Memory B cell (primary cell): ENCODE measurements at regions not wholly inside any gene's neighbourhood (a gene's known extent, or its start where the extent isn't known, plus 50 kb on each side); places are given as distances from the start of the nearest gene placed in this dataset.

Experiments
- ATAC-seq: fragments of 150-1000 bp; cut with Tn5 transposase; 2 replicates; pipeline ENCODE4 v1.10.0; 2021; ENCODE audit warnings: low read depth, mild to moderate bottlenecking, moderate library complexity
- DNase-seq, 2 donors: peaks; one replicate each; pipeline ENCODE4 v3.0.0; 2022; ENCODE audit warnings: low spot score in 2 of 2
- H3K27ac Mint-ChIP-seq: one replicate; pipeline ENCODE4 v1.8.0; 2022; ENCODE audit warnings: mild to moderate bottlenecking, moderate library complexity, mixed read lengths
- H3K27me3 Mint-ChIP-seq: one replicate; pipeline ENCODE4 v1.8.0; 2022; ENCODE audit warnings: mixed read lengths
- H3K36me3 Mint-ChIP-seq: one replicate; pipeline ENCODE4 v1.8.0; 2022; ENCODE audit warnings: mild to moderate bottlenecking, mixed read lengths
- H3K4me1 Mint-ChIP-seq: one replicate; pipeline ENCODE4 v1.8.0; 2022; ENCODE audit warnings: mixed read lengths
- H3K4me3 Mint-ChIP-seq: one replicate; pipeline ENCODE4 v1.8.0; 2022; ENCODE audit warnings: mild to moderate bottlenecking, moderate library complexity, mixed read lengths
- H3K9me3 Mint-ChIP-seq: one replicate; pipeline ENCODE4 v1.8.0; 2022; ENCODE audit warnings: mixed read lengths

DNA sequence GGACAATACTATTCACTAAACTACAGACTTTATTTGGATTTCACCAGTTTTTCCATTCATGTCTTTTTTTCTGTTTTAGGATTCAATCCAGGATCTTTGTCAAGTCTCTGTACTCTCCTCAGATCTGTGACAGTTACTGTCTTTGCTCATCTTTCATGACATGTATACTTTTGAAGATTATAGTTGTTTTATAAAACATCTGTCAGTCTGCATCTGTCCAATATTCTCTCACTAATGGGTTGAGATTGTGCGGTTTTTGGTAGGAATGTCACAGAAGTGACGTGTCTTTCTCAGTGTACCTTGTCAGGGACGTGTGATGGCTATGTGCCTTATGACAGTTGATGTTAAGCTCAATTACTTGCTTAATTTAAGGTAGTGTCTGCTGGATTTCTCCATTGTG lies 124.9 kb upstream of the TPK1 start:
- DNase-seq: no peak
- H3K36me3 Mint-ChIP-seq: no peaks in the 10 kb centered on the region
- H3K4me3 Mint-ChIP-seq: no peak overlapping the region
- H3K4me1 Mint-ChIP-seq: no peaks in the 10 kb centered on the region
- no peak for ATAC-seq
- H3K9me3 Mint-ChIP-seq: no peaks in the 10 kb centered on the region
- H3K27ac Mint-ChIP-seq: no peak overlapping the region
- peaks cover 3% of the 10 kb centered on the region for H3K27me3 Mint-ChIP-seq

DNA sequence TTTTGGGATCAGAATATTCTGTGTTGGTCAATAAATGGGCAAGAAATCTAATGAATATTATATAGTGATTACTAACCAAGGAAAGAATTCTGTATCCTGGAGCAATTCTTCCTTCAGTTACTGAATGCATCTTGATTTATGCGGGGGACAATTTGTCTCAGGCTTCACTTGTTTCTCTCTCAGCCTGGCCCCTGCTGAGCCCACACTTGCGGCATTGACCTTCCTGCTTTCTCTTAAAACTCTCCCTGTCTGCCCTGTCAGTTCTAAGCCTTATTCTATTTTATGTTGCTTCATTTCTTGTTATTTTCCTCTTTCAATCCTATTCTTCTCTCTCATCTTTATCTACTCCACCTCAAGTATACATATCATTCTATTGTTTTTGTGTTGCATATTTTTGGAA lies 122.1 kb upstream of the TPK1 start:
- DNase-seq: no peak
- H3K4me1 Mint-ChIP-seq: no peaks in the 10 kb centered on the region
- H3K27me3 Mint-ChIP-seq: peaks cover 3% of the 10 kb centered on the region
- H3K36me3 Mint-ChIP-seq: peaks cover 5% of the 10 kb centered on the region
- no peak for ATAC-seq
- no peak overlapping the region for H3K27ac Mint-ChIP-seq
- H3K4me3 Mint-ChIP-seq: no peak overlapping the region
- peaks cover 5% of the 10 kb centered on the region for H3K9me3 Mint-ChIP-seq

DNA sequence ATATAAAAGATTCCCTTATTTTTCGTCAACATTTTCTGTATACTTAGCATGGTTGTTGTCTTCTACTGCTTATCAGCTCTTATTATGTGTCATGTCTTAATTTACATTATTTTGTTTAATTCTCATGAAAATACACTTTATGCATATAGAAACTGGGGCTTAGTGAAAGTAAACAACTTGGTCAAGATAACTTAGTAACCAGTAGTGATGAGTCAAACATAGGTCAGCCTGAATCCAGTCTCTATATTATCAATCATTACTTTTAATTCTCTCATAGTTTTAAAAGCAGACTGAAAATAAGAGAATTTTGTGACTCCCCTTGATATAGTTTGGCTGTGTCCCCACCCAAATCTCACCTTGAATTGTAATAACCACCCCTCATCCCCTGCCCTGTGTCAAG lies 119.6 kb upstream of the TPK1 start:
- H3K27ac Mint-ChIP-seq: no peak overlapping the region
- peaks cover 3% of the 10 kb centered on the region for H3K27me3 Mint-ChIP-seq
- peaks cover 5% of the 10 kb centered on the region for H3K9me3 Mint-ChIP-seq
- H3K36me3 Mint-ChIP-seq: peaks cover 5% of the 10 kb centered on the region
- no peak for DNase-seq
- no peak overlapping the region for H3K4me3 Mint-ChIP-seq
- H3K4me1 Mint-ChIP-seq: no peaks in the 10 kb centered on the region
- ATAC-seq: no peak

DNA sequence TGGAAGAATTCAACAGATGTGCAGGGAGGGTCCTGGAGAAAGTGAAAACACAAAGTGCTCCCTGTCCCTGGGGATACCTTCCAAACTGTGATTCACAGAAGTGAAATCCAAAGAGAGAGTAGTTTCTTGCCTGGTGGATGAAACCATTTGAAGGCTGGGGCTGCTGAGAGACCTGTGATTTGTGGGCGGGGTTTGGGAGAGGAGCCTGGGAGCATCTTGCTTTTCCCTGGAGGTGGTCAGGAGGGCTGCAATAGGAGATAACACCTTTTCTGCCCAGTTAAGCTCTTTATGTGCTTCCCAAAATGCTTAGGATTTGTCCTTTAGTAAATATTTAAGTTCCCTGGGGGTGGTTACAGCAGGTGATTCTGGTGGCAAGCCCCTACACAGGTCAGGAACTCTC lies 105.3 kb upstream of the TPK1 start:
- ATAC-seq (no peak), DNase-seq (no peak)
- Mint-ChIP-seq H3K27ac (no peak overlapping the region), H3K9me3 (peaks cover 2% of the 10 kb centered on the region), H3K4me3 (no peak overlapping the region), H3K27me3 (peaks cover 4% of the 10 kb centered on the region), H3K4me1 (no peaks in the 10 kb centered on the region), H3K36me3 (no peaks in the 10 kb centered on the region)

DNA sequence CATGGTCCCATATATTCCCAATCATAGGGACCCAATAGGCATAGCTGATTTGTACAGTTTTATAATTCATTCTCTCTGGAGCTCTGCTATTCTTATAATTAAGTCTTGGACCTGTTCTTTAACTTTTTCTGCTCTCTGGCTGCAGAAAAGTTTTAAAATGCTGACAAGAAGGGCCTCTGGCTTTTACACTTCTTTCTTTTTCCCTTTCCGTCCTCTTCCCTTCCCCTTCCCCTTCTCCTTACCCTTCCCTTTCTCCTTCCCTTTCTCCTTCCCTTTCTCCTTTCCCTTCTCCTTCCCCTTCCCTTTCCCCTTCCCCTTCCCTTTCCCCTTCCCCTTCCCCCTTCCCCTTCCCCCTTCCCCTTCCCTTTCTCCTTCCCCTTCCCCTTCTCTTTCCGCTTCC lies 101.3 kb upstream of the TPK1 start:
- Mint-ChIP-seq H3K27ac (no peak overlapping the region), H3K27me3 (peaks cover 5% of the 10 kb centered on the region), H3K36me3 (no peaks in the 10 kb centered on the region), H3K4me1 (no peaks in the 10 kb centered on the region), H3K9me3 (peaks cover 2% of the 10 kb centered on the region), H3K4me3 (no peak overlapping the region)
- ATAC-seq (no peak), DNase-seq (no peak)

DNA sequence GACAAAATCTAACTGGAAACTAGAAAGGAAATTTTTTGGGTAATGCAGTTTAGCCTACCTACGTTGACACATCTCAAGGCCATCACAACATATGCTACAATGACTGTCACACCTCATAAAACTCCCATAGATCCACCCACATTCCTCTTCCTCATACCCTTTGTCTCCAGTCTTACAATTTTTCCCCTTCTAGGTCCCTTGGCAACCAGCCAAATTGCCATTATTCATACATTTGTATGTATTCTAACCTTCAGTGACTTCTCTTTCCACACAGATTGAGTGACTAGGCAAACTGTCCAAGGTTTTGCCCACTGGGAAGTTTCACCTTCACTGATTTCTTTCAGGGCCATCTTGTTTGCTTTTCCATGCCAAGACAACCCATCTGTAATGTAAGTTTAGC lies 100.5 kb upstream of the TPK1 start:
- H3K4me1 Mint-ChIP-seq: no peaks in the 10 kb centered on the region
- ATAC-seq (no peak), DNase-seq (no peak)
- peaks cover 5% of the 10 kb centered on the region for H3K27me3 Mint-ChIP-seq
- no peak overlapping the region for H3K4me3 Mint-ChIP-seq
- no peak overlapping the region for H3K27ac Mint-ChIP-seq
- H3K36me3 Mint-ChIP-seq: no peaks in the 10 kb centered on the region
- peaks cover 2% of the 10 kb centered on the region for H3K9me3 Mint-ChIP-seq

DNA sequence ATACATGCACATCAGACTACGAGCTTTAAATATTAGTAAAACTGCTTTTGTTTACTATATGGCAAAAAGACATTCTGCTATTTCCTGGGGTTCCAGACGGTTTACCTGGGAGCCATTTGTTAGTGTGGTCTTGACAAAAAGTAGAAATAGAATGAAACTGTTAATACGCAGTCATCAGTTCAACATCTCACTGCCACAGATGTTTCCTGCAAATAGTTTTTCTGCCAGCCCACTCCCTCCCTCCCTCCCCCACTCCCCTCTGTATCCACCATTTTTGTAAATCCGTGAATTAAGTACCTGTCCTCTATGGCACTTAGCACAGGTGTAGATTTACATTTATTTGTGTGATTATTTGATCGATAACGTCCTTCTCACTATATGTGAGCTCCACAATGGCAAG lies 74.6 kb upstream of the TPK1 start:
- ATAC-seq: no peak
- H3K4me1 Mint-ChIP-seq: peaks cover 11% of the 10 kb centered on the region
- H3K36me3 Mint-ChIP-seq: no peaks in the 10 kb centered on the region

DNA sequence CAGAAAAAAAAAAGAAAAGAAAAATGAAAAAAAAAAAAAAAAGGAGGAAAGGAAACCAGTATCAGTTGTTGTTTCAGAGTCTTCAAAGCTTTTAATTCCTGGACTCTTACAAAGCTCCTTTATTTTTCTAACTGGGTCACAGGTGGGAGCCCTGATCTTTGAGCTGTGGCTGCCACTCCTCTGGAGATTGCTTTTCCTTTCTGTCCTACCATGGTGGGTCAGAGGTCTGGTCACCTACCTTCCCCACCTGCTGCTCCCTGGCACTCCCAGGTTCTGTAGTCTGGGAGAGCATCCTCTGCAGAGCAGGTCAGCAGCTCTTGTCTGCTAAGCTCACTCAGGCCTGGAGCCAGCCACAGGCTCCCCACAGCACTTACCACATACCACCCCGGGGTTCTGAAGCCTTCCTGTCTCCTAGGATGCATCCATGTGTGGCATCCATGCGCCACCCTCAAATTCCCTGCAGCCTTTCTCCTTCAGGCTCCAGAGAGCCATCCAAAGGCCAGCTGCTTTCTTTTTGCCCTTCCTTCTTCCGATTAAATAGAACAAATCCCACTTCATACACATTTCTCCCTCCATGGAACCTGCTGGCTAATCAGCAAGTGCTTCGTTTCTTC lies 73.2 kb upstream of the TPK1 start:
- Mint-ChIP-seq H3K27ac (no peak overlapping the region), H3K4me1 (peaks cover 11% of the 10 kb centered on the region)

More for the DNA sequence above, 74.6 kb upstream of the TPK1 start:
- H3K27ac Mint-ChIP-seq: no peak overlapping the region
- H3K27me3 Mint-ChIP-seq: peaks cover 5% of the 10 kb centered on the region
- DNase-seq: no peak
- no peaks in the 10 kb centered on the region for H3K9me3 Mint-ChIP-seq
- no peak overlapping the region for H3K4me3 Mint-ChIP-seq

DNA sequence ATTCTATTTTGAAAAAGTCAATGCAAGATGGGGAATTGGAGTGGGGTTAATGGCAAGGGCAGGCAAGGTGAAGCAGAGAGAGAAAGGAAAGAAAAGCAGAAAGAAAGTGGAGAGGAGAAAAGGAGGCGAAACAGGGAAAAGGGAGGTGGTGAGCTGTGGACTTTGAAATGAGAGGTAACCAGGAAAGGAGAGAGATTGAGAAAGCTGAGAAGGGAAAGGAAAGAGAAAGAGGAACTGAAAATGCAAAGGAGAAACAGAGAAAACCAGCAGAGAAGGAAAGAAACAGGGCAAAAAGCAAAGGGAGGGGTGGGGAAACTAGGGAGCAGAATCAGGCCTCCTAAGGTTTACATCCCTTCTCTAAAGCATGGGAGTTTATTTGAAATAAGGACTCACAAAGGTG lies 72.5 kb upstream of the TPK1 start:
- no peak overlapping the region for H3K27ac Mint-ChIP-seq
- H3K4me3 Mint-ChIP-seq: peak overlapping the region; percentile 6
- H3K9me3 Mint-ChIP-seq: no peaks in the 10 kb centered on the region
- H3K27me3 Mint-ChIP-seq: peaks cover 5% of the 10 kb centered on the region
- peaks cover 11% of the 10 kb centered on the region for H3K4me1 Mint-ChIP-seq
- ATAC-seq (no peak), DNase-seq (no peak)
- H3K36me3 Mint-ChIP-seq: no peaks in the 10 kb centered on the region

More for the DNA sequence above, 73.2 kb upstream of the TPK1 start:
- H3K36me3 Mint-ChIP-seq: no peaks in the 10 kb centered on the region
- DNase-seq: no peak
- ATAC-seq: no peak
- H3K9me3 Mint-ChIP-seq: no peaks in the 10 kb centered on the region
- H3K27me3 Mint-ChIP-seq: peaks cover 5% of the 10 kb centered on the region
- H3K4me3 Mint-ChIP-seq: peak overlapping the region; percentile 19

DNA sequence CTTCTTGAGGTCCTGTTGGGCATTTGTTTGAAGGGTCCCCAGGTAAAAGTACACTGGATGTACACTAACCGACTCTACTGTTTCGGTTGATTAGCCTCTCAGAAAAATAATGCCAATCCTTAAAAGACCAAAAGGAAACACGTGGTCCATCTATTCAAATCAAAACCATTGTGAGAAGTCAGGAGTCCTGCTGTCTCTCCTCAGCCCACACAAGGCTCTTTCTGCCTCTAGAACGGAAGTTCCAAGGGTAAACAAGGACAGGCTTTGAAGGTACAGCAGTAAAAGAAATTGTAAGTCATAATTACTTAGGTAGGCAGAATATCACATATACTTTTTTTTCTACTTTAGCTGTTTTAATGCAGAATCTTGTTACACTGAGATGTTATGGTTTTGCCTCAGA lies 71.7 kb upstream of the TPK1 start:
- Mint-ChIP-seq H3K27ac (no peak overlapping the region), H3K27me3 (peaks cover 5% of the 10 kb centered on the region), H3K36me3 (no peaks in the 10 kb centered on the region), H3K9me3 (no peaks in the 10 kb centered on the region), H3K4me1 (peaks cover 11% of the 10 kb centered on the region), H3K4me3 (no peak overlapping the region)
- DNase-seq (no peak), ATAC-seq (peak; percentile 43)

DNA sequence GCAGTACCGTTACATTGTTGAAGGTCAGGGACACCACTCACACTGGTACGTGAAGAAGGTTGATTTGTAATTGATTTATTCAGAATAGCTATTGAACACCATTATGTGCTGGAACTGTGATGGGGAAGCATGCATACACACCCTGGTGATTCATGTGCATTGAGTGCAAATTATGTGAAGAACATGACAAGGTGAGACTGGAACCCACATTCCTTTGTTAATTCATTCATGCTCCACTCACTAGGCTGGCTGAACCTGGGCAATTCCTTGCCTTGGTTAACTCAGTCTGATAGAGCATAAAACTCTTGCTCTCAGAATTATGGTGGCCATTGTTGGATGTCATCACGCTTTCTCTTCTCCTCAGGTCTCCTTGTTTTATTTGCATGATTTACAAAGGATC lies 67.3 kb upstream of the TPK1 start:
- DNase-seq (no peak), ATAC-seq (no peak)
- Mint-ChIP-seq H3K4me3 (no peak overlapping the region), H3K4me1 (peaks cover 8% of the 10 kb centered on the region), H3K36me3 (no peaks in the 10 kb centered on the region), H3K9me3 (peaks cover 9% of the 10 kb centered on the region), H3K27ac (no peak overlapping the region), H3K27me3 (peaks cover 2% of the 10 kb centered on the region)

DNA sequence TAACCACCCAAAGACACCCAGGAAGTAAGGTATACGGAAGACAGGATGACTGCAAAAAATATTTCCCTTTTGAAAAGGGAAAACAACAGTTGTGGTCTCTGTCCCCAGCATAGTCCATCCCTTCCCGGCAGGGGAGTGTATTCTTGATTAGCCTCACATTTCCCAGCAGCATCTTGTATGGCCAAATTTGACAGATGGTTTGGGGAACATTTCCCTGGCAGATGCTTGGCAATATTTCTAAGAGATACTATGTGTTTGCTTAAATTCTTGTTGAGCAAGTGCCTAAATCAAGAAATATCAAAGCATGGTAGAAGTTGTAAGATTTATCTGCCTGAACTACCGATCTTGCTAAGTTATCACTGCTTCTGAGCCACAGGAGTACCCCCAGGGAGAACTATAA lies 56.9 kb upstream of the TPK1 start:
- H3K27ac Mint-ChIP-seq: no peak overlapping the region
- ATAC-seq (no peak), DNase-seq (no peak)
- no peak overlapping the region for H3K4me3 Mint-ChIP-seq
- H3K4me1 Mint-ChIP-seq: no peaks in the 10 kb centered on the region
- H3K27me3 Mint-ChIP-seq: no peaks in the 10 kb centered on the region
- H3K36me3 Mint-ChIP-seq: no peaks in the 10 kb centered on the region
- no peaks in the 10 kb centered on the region for H3K9me3 Mint-ChIP-seq
